ENCODE measurements at regions not wholly inside any gene's neighbourhood (a gene's known extent, or its start where the extent isn't known, plus 50 kb on each side); places are given as distances from the start of the nearest gene placed in this dataset.
"Not testable (repeated sequence)": the region's sequence is repeated elsewhere in the genome, so short reads cannot be mapped to it uniquely, and the experiment has no call there.

DNA sequence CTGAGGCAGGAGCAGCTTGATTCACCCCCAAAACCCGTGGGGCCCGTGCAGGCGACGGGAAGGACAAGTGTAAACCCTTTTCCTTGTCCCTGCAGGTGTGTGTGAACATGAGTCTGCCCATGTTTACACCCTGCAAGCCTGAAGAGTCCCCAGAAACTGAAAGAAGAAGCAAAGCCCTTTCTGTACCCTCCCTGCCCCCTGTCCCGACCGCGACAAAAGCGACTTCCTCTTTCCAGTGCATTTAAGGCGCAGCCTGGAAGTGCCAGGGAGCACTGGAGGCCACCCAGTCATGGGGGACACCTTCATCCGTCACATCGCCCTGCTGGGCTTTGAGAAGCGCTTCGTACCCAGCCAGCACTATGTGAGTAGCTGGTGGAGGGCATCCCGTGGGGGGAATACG, 88.3 kb downstream of the NSUN5 start:
- TF ChIP-seq ZNF670 (CRISPR knock-in tag; IDR thresholded peaks at IDR 0.05; ENCODE audit: borderline replicate concordance); FOXA3 (CRISPR knock-in tag; IDR thresholded peaks at IDR 0.05); KDM4B (CRISPR knock-in tag; IDR thresholded peaks at IDR 0.05); TBL1XR1 (IDR thresholded peaks at IDR 0.05; ENCODE audit: borderline replicate concordance, low read length, partially characterized antibody); SUZ12 (IDR thresholded peaks at IDR 0.05; ENCODE audit: low read depth, low read length); CTCF (CRISPR knock-in tag; IDR thresholded peaks at IDR 0.05); FOXJ3 (CRISPR knock-in tag; IDR thresholded peaks at IDR 0.05; ENCODE audit: borderline replicate concordance); MXI1 (IDR thresholded peaks at IDR 0.05; ENCODE audit: borderline replicate concordance, low read depth, low read length); ZBTB7A (CRISPR knock-in tag; IDR thresholded peaks at IDR 0.05); SIN3A (IDR thresholded peaks at IDR 0.05; ENCODE audit: borderline replicate concordance, low read depth, low read length); KLF11 (CRISPR knock-in tag; IDR thresholded peaks at IDR 0.05); THYN1 (CRISPR knock-in tag; IDR thresholded peaks at IDR 0.05; ENCODE audit: borderline replicate concordance, low read depth): not testable (repeated sequence)
- TF ChIP-seq, protein P1, sequence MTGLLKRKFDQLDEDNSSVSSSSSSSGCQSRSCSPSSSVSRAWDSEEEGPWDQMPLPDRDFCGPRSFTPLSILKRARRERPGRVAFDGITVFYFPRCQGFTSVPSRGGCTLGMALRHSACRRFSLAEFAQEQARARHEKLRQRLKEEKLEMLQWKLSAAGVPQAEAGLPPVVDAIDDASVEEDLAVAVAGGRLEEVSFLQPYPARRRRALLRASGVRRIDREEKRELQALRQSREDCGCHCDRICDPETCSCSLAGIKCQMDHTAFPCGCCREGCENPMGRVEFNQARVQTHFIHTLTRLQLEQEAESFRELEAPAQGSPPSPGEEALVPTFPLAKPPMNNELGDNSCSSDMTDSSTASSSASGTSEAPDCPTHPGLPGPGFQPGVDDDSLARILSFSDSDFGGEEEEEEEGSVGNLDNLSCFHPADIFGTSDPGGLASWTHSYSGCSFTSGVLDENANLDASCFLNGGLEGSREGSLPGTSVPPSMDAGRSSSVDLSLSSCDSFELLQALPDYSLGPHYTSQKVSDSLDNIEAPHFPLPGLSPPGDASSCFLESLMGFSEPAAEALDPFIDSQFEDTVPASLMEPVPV (CRISPR knock-in tag; IDR thresholded peaks at IDR 0.05): not testable (repeated sequence)
- TF ChIP-seq, protein P2, sequence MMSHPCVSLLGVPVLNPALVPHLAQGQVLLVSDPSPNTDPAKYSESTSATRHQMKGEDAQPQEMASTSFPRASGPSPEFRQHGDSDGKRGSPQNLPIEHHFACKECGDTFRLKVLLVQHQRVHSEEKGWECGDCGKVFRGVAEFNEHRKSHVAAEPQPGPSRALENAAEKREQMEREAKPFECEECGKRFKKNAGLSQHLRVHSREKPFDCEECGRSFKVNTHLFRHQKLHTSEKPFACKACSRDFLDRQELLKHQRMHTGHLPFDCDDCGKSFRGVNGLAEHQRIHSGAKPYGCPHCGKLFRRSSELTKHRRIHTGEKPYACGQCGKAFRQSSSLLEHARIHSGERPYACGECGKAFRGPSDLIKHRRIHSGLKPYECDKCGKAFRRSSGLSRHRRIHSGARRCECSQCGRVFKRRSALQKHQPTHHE (CRISPR knock-in tag; IDR thresholded peaks at IDR 0.05; ENCODE audit: borderline replicate concordance): not testable (repeated sequence)

Data from HepG2 (cell line).